ENCODE measurements at regions not wholly inside any gene's neighbourhood (a gene's known extent, or its start where the extent isn't known, plus 50 kb on each side); places are given as distances from the start of the nearest gene placed in this dataset.

- no peaks in the 10 kb centered on the region for H3K9me3 ChIP-seq (ENCODE audit: control insufficient read depth, insufficient read depth, low read depth, low read length)
- no peak overlapping the region for H3K27ac ChIP-seq (ENCODE audit: insufficient read depth, low read length)
- no peak overlapping the region for H3K9ac ChIP-seq (ENCODE audit: insufficient read depth, low read length)
- H3K36me3 ChIP-seq (ENCODE audit: control insufficient read depth, insufficient read depth, low read length): no peaks in the 10 kb centered on the region
- no peak overlapping the region for H3K4me3 ChIP-seq (replicated peaks in 1 of 4; ENCODE audit: control extremely low read depth in 1 of 4, insufficient read depth in 1 of 4, low read depth in 3 of 4, low read length in 4 of 4)
- no peaks in the 10 kb centered on the region for H3K4me1 ChIP-seq (ENCODE audit: control insufficient read depth, extremely low read depth, insufficient read depth, low read length)
- no peaks in the 10 kb centered on the region for H3K79me2 ChIP-seq (ENCODE audit: control insufficient read depth, insufficient read depth, low read length)
- H2AFZ ChIP-seq (ENCODE audit: low read length): no peak overlapping the region
- TF ChIP-seq EZH2 (IDR thresholded peaks at IDR 0.05; ENCODE audit: low read length, missing control alignments) (no peak), CTCF (conservative IDR thresholded peaks at IDR 0.05 in 1 of 2, IDR thresholded peaks at IDR 0.05 in 1 of 2; ENCODE audit: low read depth in 1 of 2, low read length in 2 of 2) (no peak)
- no peaks in the 10 kb centered on the region for H3K27me3 ChIP-seq (ENCODE audit: control insufficient read depth, insufficient read depth, low read length)
- no peaks in the 10 kb centered on the region for H4K20me1 ChIP-seq (ENCODE audit: control insufficient read depth, extremely low read depth, insufficient read depth, low read length)
- DNase-seq (ENCODE audit: low read depth in 2 of 2): no peak
- H3K4me2 ChIP-seq (ENCODE audit: extremely low read depth, insufficient read depth, low read length): no peak overlapping the region
These were observed 272.5 kb upstream of the ARHGEF26 start for GRCh38 chr3:153848702-153849101.

- Histone ChIP-seq H3K36me3 (ENCODE audit: control insufficient read depth, insufficient read depth, low read length) (no peaks in the 10 kb centered on the region), H3K79me2 (ENCODE audit: control insufficient read depth, insufficient read depth, low read length) (no peaks in the 10 kb centered on the region), H3K27me3 (ENCODE audit: control insufficient read depth, insufficient read depth, low read length) (no peaks in the 10 kb centered on the region), H3K4me2 (ENCODE audit: extremely low read depth, insufficient read depth, low read length) (no peak overlapping the region), H4K20me1 (ENCODE audit: control insufficient read depth, extremely low read depth, insufficient read depth, low read length) (no peaks in the 10 kb centered on the region), H2AFZ (ENCODE audit: low read length) (no peak overlapping the region), H3K4me3 (replicated peaks in 1 of 4; ENCODE audit: control extremely low read depth in 1 of 4, insufficient read depth in 1 of 4, low read depth in 3 of 4, low read length in 4 of 4) (no peak overlapping the region), H3K4me1 (ENCODE audit: control insufficient read depth, extremely low read depth, insufficient read depth, low read length) (no peaks in the 10 kb centered on the region), H3K9ac (ENCODE audit: insufficient read depth, low read length) (no peak overlapping the region), H3K9me3 (ENCODE audit: control insufficient read depth, insufficient read depth, low read depth, low read length) (no peaks in the 10 kb centered on the region), H3K27ac (ENCODE audit: insufficient read depth, low read length) (no peak overlapping the region)
- TF ChIP-seq EZH2 (IDR thresholded peaks at IDR 0.05; ENCODE audit: low read length, missing control alignments) (no peak), CTCF (conservative IDR thresholded peaks at IDR 0.05 in 1 of 2, IDR thresholded peaks at IDR 0.05 in 1 of 2; ENCODE audit: low read depth in 1 of 2, low read length in 2 of 2) (no peak)
- DNase-seq (ENCODE audit: low read depth in 2 of 2): no peak
These were observed 268.8 kb upstream of the ARHGEF26 start for GRCh38 chr3:153852355-153852754.

DNA sequence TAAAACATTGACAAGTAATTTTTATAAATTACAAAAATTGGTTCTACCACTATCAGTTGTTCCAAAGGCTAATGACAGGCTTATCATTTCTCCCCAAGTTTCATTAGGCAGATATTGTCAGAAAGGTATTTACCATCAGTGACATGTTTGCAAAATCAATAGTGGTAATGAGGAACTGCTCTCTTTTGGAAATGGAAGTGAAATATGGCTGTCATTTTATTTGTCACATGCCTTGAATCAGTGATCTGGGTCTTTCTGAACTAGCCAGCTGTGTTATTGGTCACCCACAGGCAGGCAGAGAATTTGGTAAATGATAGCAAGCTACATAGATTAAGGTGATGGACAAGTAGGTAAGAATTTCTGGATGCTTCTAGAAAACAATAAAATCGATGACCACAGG, 268.0 kb upstream of the ARHGEF26 start:
- H3K4me1 ChIP-seq (ENCODE audit: control insufficient read depth, extremely low read depth, insufficient read depth, low read length): no peaks in the 10 kb centered on the region
- no peak for TF ChIP-seq CTCF (conservative IDR thresholded peaks at IDR 0.05 in 1 of 2, IDR thresholded peaks at IDR 0.05 in 1 of 2; ENCODE audit: low read depth in 1 of 2, low read length in 2 of 2)
- no peak for TF ChIP-seq EZH2 (IDR thresholded peaks at IDR 0.05; ENCODE audit: low read length, missing control alignments)
- H2AFZ ChIP-seq (ENCODE audit: low read length): no peak overlapping the region
- H3K9me3 ChIP-seq (ENCODE audit: control insufficient read depth, insufficient read depth, low read depth, low read length): no peaks in the 10 kb centered on the region
- no peak overlapping the region for H3K4me2 ChIP-seq (ENCODE audit: extremely low read depth, insufficient read depth, low read length)
- no peak overlapping the region for H3K9ac ChIP-seq (ENCODE audit: insufficient read depth, low read length)
- no peak overlapping the region for H3K4me3 ChIP-seq (replicated peaks in 1 of 4; ENCODE audit: control extremely low read depth in 1 of 4, insufficient read depth in 1 of 4, low read depth in 3 of 4, low read length in 4 of 4)
- no peaks in the 10 kb centered on the region for H3K27me3 ChIP-seq (ENCODE audit: control insufficient read depth, insufficient read depth, low read length)
- no peak for DNase-seq (ENCODE audit: low read depth in 2 of 2)
- H3K27ac ChIP-seq (ENCODE audit: insufficient read depth, low read length): no peak overlapping the region
- H3K79me2 ChIP-seq (ENCODE audit: control insufficient read depth, insufficient read depth, low read length): no peaks in the 10 kb centered on the region
- no peaks in the 10 kb centered on the region for H3K36me3 ChIP-seq (ENCODE audit: control insufficient read depth, insufficient read depth, low read length)
- no peaks in the 10 kb centered on the region for H4K20me1 ChIP-seq (ENCODE audit: control insufficient read depth, extremely low read depth, insufficient read depth, low read length)

All from fibroblast of lung (primary cell).